PFSK-1 (cell line): ENCODE measurements at regions not wholly inside any gene's neighbourhood (a gene's known extent, or its start where the extent isn't known, plus 50 kb on each side); places are given as distances from the start of the nearest gene placed in this dataset.

Experiments
- POLR2AphosphoS5 ChIP-seq: IDR thresholded peaks from 2 replicates; pipeline ENCODE4 v1.6.1; 2012; ENCODE audit warnings: low read depth, mild to moderate bottlenecking, control low read depth, low read length, moderate library complexity
- TAF1 ChIP-seq: IDR thresholded peaks from 2 replicates; pipeline ENCODE4 v1.6.1; 2012; ENCODE audit warnings: low read length, control low read depth, borderline replicate concordance; ENCODE audit not compliant: insufficient read depth

DNA sequence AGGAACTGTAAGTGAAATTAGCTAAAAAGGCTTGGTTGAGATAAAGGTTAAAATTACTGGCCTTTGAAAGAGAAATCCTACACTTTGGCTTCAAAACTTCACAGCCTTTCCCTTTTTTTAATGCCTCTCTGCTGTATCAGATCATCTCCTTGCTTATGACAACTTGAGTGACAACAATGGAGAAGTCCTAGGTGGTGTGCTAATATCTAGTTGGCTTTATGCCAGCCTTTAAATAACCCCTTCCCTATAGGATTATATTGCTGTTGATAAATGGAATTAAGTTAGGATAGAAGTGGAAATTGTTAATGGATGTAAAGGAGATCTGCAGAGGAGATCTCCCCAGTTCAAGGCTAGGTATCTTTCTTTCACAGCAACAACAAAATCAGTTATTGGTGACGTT, 130.2 kb upstream of the ATP1B1 start:
- TF ChIP-seq TAF1 (no peak), POLR2AphosphoS5 (no peak)
